HUES6 (cell line): ENCODE measurements at regions not wholly inside any gene's neighbourhood (a gene's known extent, or its start where the extent isn't known, plus 50 kb on each side); places are given as distances from the start of the nearest gene placed in this dataset.
"Not testable (repeated sequence)": the region's sequence is repeated elsewhere in the genome, so short reads cannot be mapped to it uniquely, and the experiment has no call there.

ENCODE experiments used
- H3K27ac ChIP-seq: 2 replicates; pipeline ENCODE4 v1.7.0; 2013; ENCODE audit warnings: low read depth, mild to moderate bottlenecking, low read length, inconsistent platforms
- H3K27me3 ChIP-seq: 2 replicates; pipeline ENCODE4 v1.6.1; 2013; ENCODE audit warnings: low read length; ENCODE audit not compliant: control insufficient read depth, insufficient read depth
- H3K36me3 ChIP-seq: 2 replicates; pipeline ENCODE4 v1.6.1; 2013; ENCODE audit warnings: low read length; ENCODE audit not compliant: control insufficient read depth, insufficient read depth
- H3K4me1 ChIP-seq: 2 replicates; pipeline ENCODE4 v1.6.1; 2013; ENCODE audit warnings: low read length; ENCODE audit not compliant: control insufficient read depth, insufficient read depth
- H3K4me3 ChIP-seq: 2 replicates; pipeline ENCODE4 v1.5.1; 2013; ENCODE audit warnings: low read depth, low read length
- H3K9ac ChIP-seq: one replicate; pipeline ENCODE4 v1.6.1; 2013; ENCODE audit warnings: mild to moderate bottlenecking, low read length
- H3K9me3 ChIP-seq: 2 replicates; pipeline ENCODE4 v1.6.1; 2013; ENCODE audit warnings: low read depth, low read length; ENCODE audit not compliant: control insufficient read depth, insufficient read depth

DNA sequence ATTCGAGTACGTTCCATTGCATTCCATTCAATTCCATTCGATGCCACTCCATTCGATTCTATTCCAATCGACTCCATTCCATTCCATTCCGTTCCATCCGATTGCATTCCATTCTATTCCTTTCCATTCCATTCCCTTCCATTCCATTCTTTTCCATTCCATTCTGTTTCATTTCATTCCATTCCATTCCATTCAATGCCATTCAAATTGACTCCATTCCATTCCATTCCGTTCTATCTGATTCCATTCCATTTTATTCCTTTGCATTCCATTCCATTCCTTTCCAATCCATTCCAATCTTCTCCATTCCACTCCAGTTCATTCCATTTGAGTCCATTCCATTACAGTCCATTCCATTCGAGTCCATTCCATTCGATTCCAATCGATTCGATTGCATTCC lies 2580.0 kb upstream of the TPTE start:
- H3K9me3 ChIP-seq, H3K27ac ChIP-seq, H3K27me3 ChIP-seq, H3K4me1 ChIP-seq, H3K36me3 ChIP-seq, H3K4me3 ChIP-seq, H3K9ac ChIP-seq: not testable (repeated sequence)

DNA sequence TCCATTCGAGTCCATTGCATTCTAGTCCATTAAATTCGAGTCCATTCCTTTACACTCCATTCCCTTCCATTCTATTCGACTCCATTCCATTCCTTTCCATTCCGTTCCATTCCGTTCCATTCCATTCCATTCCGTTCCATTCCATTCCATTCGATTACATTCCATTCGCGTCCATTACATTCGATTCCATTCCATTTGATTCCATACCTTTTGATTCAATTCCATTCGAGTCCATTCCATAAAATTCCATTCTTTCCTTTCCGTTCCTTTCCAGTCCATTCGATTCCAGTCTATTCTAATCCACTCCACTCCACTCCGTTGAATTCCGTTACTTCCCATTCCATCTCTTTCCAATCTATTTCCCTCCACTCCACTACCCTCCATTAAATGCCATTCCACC lies 2579.2 kb upstream of the TPTE start:
- not testable (repeated sequence) for H3K4me3 ChIP-seq, H3K9me3 ChIP-seq, H3K4me1 ChIP-seq, H3K27ac ChIP-seq, H3K9ac ChIP-seq, H3K27me3 ChIP-seq, H3K36me3 ChIP-seq

DNA sequence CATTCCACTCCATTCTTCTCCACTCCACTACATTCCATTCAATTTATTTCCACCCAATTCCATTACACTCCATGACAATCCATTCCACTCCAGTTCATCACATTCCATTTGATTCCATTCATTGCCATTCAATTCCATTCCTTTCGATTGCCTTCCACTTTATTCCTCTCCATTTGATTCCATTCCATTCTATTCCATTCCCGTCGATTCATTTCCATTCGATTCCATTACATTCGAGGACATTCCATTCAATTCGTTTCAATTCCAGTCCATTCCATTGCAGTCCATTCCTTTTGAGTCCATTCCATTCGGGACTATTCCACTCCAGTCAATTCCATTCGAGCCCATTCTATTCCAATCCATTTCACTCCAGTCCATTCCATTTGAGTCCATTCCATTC lies 2577.8 kb upstream of the TPTE start:
- not testable (repeated sequence) for H3K36me3 ChIP-seq, H3K9ac ChIP-seq, H3K4me3 ChIP-seq, H3K27me3 ChIP-seq, H3K27ac ChIP-seq, H3K9me3 ChIP-seq, H3K4me1 ChIP-seq

DNA sequence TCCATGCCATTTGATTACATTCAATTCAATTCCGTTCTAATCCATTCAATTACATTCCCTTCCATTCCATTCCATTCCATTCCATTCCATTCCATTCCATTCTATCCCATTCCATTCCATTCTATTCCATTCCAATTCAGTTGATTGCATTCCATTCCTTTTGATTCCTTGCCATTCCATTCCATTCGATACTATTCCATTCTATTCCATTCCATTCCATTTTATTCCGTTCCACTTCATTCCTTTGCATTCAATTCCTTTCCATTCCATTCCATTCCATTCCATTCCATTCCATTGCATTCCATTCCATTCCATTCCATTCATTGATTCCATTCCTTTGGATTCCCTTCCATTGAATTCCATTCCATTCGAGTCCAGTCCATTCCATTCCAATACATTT lies 2574.0 kb upstream of the TPTE start:
- Histone ChIP-seq H3K9ac (no peak overlapping the region), H3K4me1 (no peaks in the 10 kb centered on the region), H3K4me3 (peak overlapping the region; percentile 5), H3K36me3 (no peaks in the 10 kb centered on the region), H3K27ac (no peak overlapping the region), H3K27me3 (no peaks in the 10 kb centered on the region), H3K9me3 (no peaks in the 10 kb centered on the region; the same call in 1 of the 2 replicates)

DNA sequence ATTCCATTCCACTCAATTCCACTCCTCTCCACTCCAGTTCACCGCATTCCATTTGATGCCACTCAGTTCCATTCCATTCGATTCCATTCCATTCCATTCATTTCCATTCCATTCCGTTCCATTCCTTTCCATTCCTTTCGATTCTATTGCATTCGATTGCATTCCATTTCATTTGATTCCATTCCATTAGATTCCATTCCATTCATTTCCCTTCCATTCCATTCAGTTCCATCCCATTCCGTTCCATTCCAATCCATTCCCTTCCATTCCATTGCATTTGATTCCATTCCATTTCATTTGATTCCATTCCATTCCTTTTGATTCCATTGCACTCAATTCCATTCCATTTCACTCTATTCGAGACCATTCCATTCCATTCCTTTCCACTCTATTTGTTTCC lies 2572.7 kb upstream of the TPTE start:
- H3K9ac ChIP-seq, H3K27ac ChIP-seq, H3K4me1 ChIP-seq, H3K27me3 ChIP-seq, H3K9me3 ChIP-seq, H3K36me3 ChIP-seq: not testable (repeated sequence)
- H3K4me3 ChIP-seq = 0 out of 2 replicates have a peak overlapping the region, but pooled peaks have one; percentile 1

DNA sequence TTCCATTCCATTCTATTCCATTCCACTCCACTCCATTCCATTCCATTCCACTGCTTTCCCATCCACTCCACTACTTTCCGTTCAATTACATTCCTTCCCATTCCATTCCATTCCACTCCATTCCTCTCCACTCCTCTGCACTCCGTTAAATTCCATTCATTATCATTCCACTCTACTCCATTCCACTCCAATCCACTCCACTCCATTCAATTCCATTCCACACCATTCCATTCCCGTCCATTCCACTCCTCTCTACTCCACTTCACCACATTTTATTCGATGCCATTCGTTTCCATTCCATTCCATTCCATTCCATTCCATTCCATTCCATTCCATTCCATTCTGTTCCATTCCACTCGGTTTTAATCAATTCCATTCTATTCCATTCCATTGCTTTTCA lies 2571.5 kb upstream of the TPTE start:
- not testable (repeated sequence) for H3K27me3 ChIP-seq, H3K4me1 ChIP-seq, H3K4me3 ChIP-seq, H3K9me3 ChIP-seq, H3K36me3 ChIP-seq, H3K9ac ChIP-seq, H3K27ac ChIP-seq

DNA sequence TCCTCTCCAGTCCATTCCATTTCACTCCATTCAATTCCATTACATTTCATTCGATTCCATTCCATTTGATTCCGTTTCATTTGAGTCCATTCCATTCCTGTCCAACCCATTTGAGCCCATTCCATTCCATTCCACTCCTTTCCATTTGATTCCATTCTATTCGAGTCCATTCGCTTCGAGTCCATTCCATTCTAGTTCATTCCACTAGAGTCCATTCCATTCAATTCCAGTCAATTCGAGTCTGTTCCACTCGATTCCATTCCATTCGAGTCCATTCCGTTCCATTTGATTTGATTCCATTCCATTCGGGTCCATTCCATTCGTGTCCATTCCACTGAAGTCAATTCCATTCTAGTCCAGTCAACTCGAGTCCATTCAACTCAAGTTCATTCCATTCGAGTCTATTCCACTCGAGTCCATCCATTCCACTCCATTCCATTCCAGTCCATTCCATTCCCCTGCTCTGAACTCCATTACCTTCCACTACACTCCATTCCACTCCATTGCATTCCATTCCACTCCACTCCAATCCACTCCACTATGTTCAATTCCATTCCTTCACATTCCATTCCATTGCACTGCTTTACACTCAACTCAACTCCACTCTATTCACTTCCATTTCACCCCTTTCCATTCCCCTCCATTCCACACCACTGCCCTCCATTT lies 2569.4 kb upstream of the TPTE start:
- Histone ChIP-seq H3K27ac (no peak overlapping the region), H3K27me3 (no peaks in the 10 kb centered on the region), H3K4me1 (no peaks in the 10 kb centered on the region), H3K36me3 (no peaks in the 10 kb centered on the region), H3K4me3 (peak overlapping the region; percentile 3; the same call in 1 of the 2 replicates), H3K9ac (no peak overlapping the region), H3K9me3 (no peaks in the 10 kb centered on the region; the same call in 1 of the 2 replicates)

DNA sequence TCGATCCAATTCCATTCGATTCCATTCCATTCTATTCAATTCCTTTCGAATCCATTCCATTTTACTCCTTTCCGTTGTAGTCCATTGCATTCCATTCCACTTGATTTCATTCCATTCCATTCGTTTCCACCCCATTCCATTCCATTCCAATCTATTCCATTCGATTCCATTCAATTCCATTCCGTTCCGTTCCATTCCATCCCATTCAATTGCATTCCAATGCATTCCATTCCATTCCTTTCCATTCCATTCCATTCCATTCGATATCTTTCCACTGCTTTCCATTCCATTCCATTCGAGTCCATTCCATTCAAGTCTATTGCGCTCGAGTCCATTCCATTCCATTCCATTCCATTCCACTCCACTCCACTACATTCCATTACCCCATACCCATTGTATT lies 2568.7 kb upstream of the TPTE start:
- H3K27ac ChIP-seq = no peak overlapping the region
- peak overlapping the region; percentile 2; the same call in 1 of the 2 replicates for H3K4me3 ChIP-seq
- H3K36me3 ChIP-seq = no peaks in the 10 kb centered on the region
- no peaks in the 10 kb centered on the region for H3K4me1 ChIP-seq
- no peaks in the 10 kb centered on the region for H3K27me3 ChIP-seq
- H3K9me3 ChIP-seq = no peaks in the 10 kb centered on the region; the same call in 1 of the 2 replicates
- H3K9ac ChIP-seq = no peak overlapping the region

DNA sequence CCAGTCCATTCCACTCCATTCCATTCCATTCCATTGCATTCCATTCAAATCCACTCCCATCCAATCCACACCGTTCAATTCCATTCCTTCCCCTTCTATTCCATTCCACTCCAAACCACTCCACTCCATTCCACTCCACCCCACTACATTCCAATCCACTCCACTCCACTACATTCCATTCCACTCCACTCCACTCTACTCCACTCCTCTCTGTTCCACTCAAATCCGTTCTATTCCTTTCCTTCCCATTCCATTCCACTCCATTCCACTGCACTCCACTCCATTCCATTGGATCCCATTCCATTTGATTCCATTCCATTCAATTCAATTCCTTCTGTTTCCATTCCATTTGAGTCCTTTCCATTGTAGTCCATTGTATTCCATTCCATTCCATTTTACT lies 2568.3 kb upstream of the TPTE start:
- no peaks in the 10 kb centered on the region for H3K4me1 ChIP-seq
- no peaks in the 10 kb centered on the region; the same call in 1 of the 2 replicates for H3K9me3 ChIP-seq
- no peak overlapping the region for H3K9ac ChIP-seq
- no peaks in the 10 kb centered on the region for H3K36me3 ChIP-seq
- no peak overlapping the region for H3K27ac ChIP-seq
- H3K4me3 ChIP-seq = peak overlapping the region; percentile 2; the same call in 1 of the 2 replicates
- no peaks in the 10 kb centered on the region for H3K27me3 ChIP-seq

DNA sequence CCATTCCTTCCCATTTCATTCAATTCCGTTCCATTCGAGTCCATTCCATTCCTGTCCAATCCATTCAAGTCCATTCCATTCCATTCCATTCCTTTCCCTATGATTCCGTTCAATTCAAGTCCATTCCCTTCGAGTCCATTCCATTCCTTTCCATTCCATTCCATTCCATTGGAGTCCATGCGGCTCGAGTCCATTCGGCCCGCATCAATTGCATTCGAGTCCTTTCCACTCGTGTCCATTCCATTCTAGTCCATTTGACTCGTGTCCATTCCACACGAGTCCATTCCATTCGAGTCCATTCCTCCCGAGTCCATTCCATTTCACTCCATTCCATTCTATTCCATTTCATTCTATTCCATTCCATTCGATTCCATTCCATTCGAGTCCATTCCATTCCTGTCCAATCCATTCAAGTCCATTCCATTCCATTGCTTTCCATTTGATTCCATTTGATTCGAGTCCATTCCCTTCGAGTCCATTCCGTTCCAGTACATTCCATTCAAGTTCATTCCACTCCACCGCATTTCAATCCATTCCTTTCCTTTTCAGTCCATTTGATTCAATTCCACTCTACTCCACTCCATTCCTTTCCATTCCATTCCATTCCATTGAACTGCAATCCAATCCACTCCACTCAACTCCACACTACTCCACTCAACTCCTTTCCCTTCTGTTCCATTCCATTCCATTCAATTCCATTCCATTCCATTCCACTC lies 2565.9 kb upstream of the TPTE start:
- not testable (repeated sequence) for H3K9ac ChIP-seq, H3K27ac ChIP-seq, H3K4me1 ChIP-seq, H3K36me3 ChIP-seq, H3K27me3 ChIP-seq
- H3K4me3 ChIP-seq = 0 out of 2 replicates have a peak overlapping the region, but pooled peaks have one; percentile 7
- H3K9me3 ChIP-seq = peaks cover 14% of the 10 kb centered on the region

DNA sequence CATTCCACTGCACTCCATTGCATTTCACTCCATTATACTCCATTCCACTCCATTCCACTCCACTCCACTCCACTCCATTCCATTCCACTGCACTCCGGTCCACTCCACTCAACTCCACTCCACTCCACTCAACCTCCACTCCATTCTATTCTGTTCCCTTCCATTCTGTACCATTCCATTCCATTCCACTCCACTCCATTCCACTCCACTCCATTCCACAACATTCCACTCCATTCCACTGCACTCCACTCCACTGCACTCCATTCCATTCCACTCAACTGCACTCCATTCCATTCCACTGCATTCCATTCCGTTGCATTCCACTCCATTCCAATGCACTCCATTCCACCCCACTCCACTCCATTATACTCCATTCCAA lies 2565.3 kb upstream of the TPTE start:
- not testable (repeated sequence) for H3K27ac ChIP-seq, H3K9ac ChIP-seq, H3K27me3 ChIP-seq, H3K36me3 ChIP-seq, H3K4me1 ChIP-seq
- H3K4me3 ChIP-seq = 0 out of 2 replicates have a peak overlapping the region, but pooled peaks have one; percentile 7
- H3K9me3 ChIP-seq = peaks cover 18% of the 10 kb centered on the region
